Small intestine (tissue), 7 donors: ENCODE measurements at regions not wholly inside any gene's neighbourhood (a gene's known extent, or its start where the extent isn't known, plus 50 kb on each side); places are given as distances from the start of the nearest gene placed in this dataset.

Experiments
- DNase-seq, 2 donors: peaks; one replicate each; pipeline versions ENCODE4 v3.0.0 to v3.0.0-alpha.2; 2013
- FAIRE-seq: peaks from 2 replicates; lab custom pipeline; 2012; peaks lifted over from hg19 to GRCh38; lab: Jason Lieb, UNC
- H3K27ac ChIP-seq, 3 donors: one replicate each; pipeline ENCODE4 v1.5.1; 2013; ENCODE audit warnings: low read length in 2 of 3, mild to moderate bottlenecking in 2 of 3, control low read depth in 1 of 3, inconsistent platforms in 1 of 3, low read depth in 1 of 3, moderate library complexity in 1 of 3
- H3K27me3 ChIP-seq, 3 donors: one replicate each; pipeline ENCODE4 v1.6.1; 2013; ENCODE audit warnings: low read length in 3 of 3, inconsistent platforms in 1 of 3; ENCODE audit not compliant: control insufficient read depth in 3 of 3, insufficient read depth in 3 of 3
- H3K36me3 ChIP-seq, 3 donors: one replicate each; pipeline ENCODE4 v1.6.1; 2013; ENCODE audit warnings: low read length in 3 of 3, inconsistent platforms in 1 of 3, low read depth in 1 of 3, mild to moderate bottlenecking in 1 of 3, moderate library complexity in 1 of 3; ENCODE audit not compliant: control insufficient read depth in 3 of 3, insufficient read depth in 2 of 3
- H3K4me1 ChIP-seq, 3 donors: one replicate each; pipeline ENCODE4 v1.6.1; 2013; ENCODE audit warnings: low read length in 2 of 3, inconsistent platforms in 1 of 3, low read depth in 1 of 3, mild to moderate bottlenecking in 1 of 3, moderate library complexity in 1 of 3; ENCODE audit not compliant: control insufficient read depth in 3 of 3, insufficient read depth in 2 of 3
- H3K4me3 ChIP-seq, 3 donors: one replicate each; pipeline ENCODE4 v1.5.1; 2013; ENCODE audit warnings: low read length in 3 of 3, control low read depth in 1 of 3, inconsistent platforms in 1 of 3, low read depth in 1 of 3, mild to moderate bottlenecking in 1 of 3, moderate library complexity in 1 of 3
- H3K9me3 ChIP-seq, 2 donors: one replicate each; pipeline ENCODE4 v1.6.1; 2013; ENCODE audit warnings: low read depth in 1 of 2, low read length in 1 of 2; ENCODE audit not compliant: control insufficient read depth in 2 of 2, insufficient read depth in 1 of 2
- WGBS, 3 donors: extraction: QIAGEN DNeasy Blood & Tissue Kit; methylation state at CpG; one replicate each; pipeline ENCODE4 v1.1.7; 2013; 5-methylcytosine and 5-hydroxymethylcytosine counted together
- donor health status: healthy with polysubstance abuse.
- donor health status: control.
- donor health status: control.
- donor health status: Bipolar disorder and iron deficiency.
- donor health status: healthy.

GRCh38 chr4:38319456-38320342 lies 344.3 kb upstream of the KLF3 start:
- WGBS, 3 donors: 16 to 18% (median 17%) methylated on average over 17 of the region's 17 CpGs
- Histone ChIP-seq H3K4me1 (peaks cover 8 to 28% (median 11%) of the 10 kb centered on the region in 3 donors), H3K9me3 (no peaks in the 10 kb centered on the region), H3K27me3 (no peaks in the 10 kb centered on the region), H3K27ac (peak overlapping the region; percentile 85 to 95 (median 90)), H3K4me3 (peak overlapping the region in 1 of 3 donors; percentile 19), H3K36me3 (no peaks in the 10 kb centered on the region)
- DNase-seq: peak; percentile 92 to 94
- no peak for FAIRE-seq

- Histone ChIP-seq H3K27me3 (no peaks in the 10 kb centered on the region), H3K9me3 (no peaks in the 10 kb centered on the region), H3K4me1 (peaks cover 7 to 23% (median 11%) of the 10 kb centered on the region in 3 donors), H3K36me3 (no peaks in the 10 kb centered on the region), H3K4me3 (no peak overlapping the region), H3K27ac (peak overlapping the region in 2 of 3 donors; percentile 37 to 85)
- DNase-seq (no peak), FAIRE-seq (no peak)
- 76 to 82% (median 78%) methylated on average over 5 of the region's 5 CpGs for WGBS, 3 donors
Measured at GRCh38 chr4:38320343-38320695, 343.7 kb upstream of the KLF3 start.

GRCh38 chr4:38320833-38321232 lies 343.2 kb upstream of the KLF3 start:
- Histone ChIP-seq H3K27ac (no peak overlapping the region), H3K27me3 (no peaks in the 10 kb centered on the region), H3K4me3 (no peak overlapping the region), H3K36me3 (no peaks in the 10 kb centered on the region), H3K4me1 (peaks cover 6 to 23% (median 11%) of the 10 kb centered on the region in 3 donors), H3K9me3 (no peaks in the 10 kb centered on the region)
- DNase-seq: no peak
- 66 to 79% (median 71%) methylated on average over 4 of the region's 4 CpGs for WGBS, 3 donors
- no peak for FAIRE-seq

DNA sequence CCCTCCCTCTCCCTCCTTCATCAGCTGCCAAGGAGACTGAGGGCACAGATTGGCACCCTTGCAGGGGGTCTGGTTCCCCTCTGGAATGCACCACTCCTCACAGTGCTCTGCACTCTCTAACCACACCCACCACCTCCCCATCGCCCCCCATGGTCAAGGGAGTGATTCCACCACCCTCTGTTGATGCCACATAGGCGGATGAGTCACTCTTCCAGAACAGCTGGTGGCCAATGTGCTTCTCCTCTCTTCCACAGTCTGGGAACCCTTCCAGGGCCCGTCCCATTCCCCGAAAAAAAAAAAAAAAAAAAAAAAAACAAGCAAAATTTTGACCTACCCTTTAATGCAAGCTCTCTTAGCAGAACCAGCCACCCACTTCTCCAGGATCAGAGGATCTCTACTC lies 341.3 kb upstream of the KLF3 start:
- no peak overlapping the region for H3K4me3 ChIP-seq
- H3K9me3 ChIP-seq: peaks cover 0 to 4% of the 10 kb centered on the region in 2 donors
- WGBS, 3 donors: 18 to 46% (median 46%) methylated on average over 3 to 4 of the region's 4 CpGs
- no peak for DNase-seq
- H3K27ac ChIP-seq: peak overlapping the region in 1 of 3 donors; percentile 19
- FAIRE-seq: no peak
- H3K4me1 ChIP-seq: peaks cover 2 to 23% (median 11%) of the 10 kb centered on the region in 3 donors
- no peaks in the 10 kb centered on the region for H3K36me3 ChIP-seq
- no peaks in the 10 kb centered on the region for H3K27me3 ChIP-seq

DNA sequence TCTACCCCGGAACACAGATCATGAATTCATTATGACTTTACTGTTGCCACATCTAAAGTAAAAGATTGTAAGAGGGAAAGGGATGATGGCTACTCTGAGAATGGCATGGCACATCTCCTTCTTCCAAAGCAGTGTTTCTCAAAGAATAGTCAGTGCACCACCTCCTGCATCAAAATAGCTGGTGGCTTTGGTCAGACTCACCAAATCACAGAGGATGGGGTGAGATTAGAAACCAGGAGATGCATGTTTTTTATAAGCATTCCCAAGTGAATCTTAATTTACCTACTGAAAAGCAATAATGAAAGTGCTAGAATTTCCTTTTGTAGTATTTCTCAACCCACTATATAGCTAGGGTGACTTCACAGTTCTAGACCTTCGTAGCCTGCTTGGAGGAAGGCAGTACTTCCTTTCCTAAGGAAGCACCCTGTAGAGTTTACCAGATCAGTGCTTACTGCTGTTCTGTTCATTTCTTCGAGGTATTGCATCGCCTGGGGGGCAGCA lies 340.8 kb upstream of the KLF3 start:
- peaks cover 0 to 4% of the 10 kb centered on the region in 2 donors for H3K9me3 ChIP-seq
- peak overlapping the region in 1 of 3 donors; percentile 19 for H3K27ac ChIP-seq
- H3K27me3 ChIP-seq: no peaks in the 10 kb centered on the region
- 71 to 92% (median 81%) methylated on average over 4 of the region's 4 CpGs for whole genome bisulfite sequencing, 3 donors
- DNase-seq (no peak), FAIRE-seq (no peak)
- no peak overlapping the region for H3K4me3 ChIP-seq
- H3K4me1 ChIP-seq: peaks cover 2 to 21% (median 9%) of the 10 kb centered on the region in 3 donors
- H3K36me3 ChIP-seq: no peaks in the 10 kb centered on the region

- DNase-seq (no peak), FAIRE-seq (no peak)
- 92 to 97% (median 96%) methylated on average over 28 to 31 of the region's 31 CpGs for WGBS, 3 donors
Measured at GRCh38 chr4:38324861-38325628, 339.0 kb upstream of the KLF3 start.

DNA sequence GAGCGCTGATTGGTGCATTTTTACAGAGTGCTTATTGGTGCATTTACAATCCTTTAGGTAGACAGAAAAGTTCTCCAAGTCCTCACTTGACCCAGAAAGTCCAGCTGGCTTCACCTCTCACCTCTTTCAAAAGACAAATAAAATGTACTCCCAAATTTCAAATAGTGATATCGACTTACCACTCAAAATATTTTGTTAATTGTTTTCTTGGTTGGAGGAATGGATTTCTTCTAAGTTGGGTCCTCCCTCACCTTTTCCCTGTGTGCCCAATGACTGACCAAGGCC lies 338.4 kb upstream of the KLF3 start:
- H3K36me3 ChIP-seq: no peaks in the 10 kb centered on the region
- 94 to 98% (median 97%) methylated on average over 2 of the region's 2 CpGs for WGBS, 3 donors
- H3K27me3 ChIP-seq: no peaks in the 10 kb centered on the region
- no peak overlapping the region for H3K4me3 ChIP-seq
- peaks cover 0 to 7% (median under 1%) of the 10 kb centered on the region in 3 donors for H3K4me1 ChIP-seq
- FAIRE-seq (no peak), DNase-seq (no peak)
- H3K27ac ChIP-seq: no peak overlapping the region
- peaks cover 0 to 4% of the 10 kb centered on the region in 2 donors for H3K9me3 ChIP-seq

More at GRCh38 chr4:38324861-38325628, 339.0 kb upstream of the KLF3 start:
- peaks cover 0 to 4% of the 10 kb centered on the region in 2 donors for H3K9me3 ChIP-seq
- no peaks in the 10 kb centered on the region for H3K27me3 ChIP-seq
- no peak overlapping the region for H3K4me3 ChIP-seq
- peaks cover 0 to 8% (median 5%) of the 10 kb centered on the region in 3 donors for H3K4me1 ChIP-seq
- no peaks in the 10 kb centered on the region for H3K36me3 ChIP-seq
- no peak overlapping the region for H3K27ac ChIP-seq

DNA sequence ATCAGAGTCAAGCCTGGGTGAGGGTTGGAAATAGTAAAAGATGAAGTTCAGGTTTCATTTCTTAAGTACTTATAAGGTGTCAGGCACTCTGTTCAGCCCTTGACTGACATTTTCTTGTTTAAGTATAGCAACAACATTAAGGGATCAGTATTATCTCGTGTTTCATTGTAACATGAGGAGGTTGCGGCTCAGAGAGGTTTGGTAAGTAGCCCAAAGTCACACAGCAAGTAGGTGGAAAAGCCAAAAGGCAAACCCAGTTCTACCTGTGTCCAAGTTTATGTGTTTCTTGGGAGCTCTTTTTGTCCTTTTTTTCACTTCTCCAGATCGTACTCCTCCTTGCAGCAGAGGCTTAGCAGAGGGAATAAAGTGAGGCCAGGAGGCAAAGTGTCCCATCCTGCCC lies 337.5 kb upstream of the KLF3 start:
- Histone ChIP-seq H3K4me1 (peaks cover 0 to 15% (median 0%) of the 10 kb centered on the region in 3 donors), H3K36me3 (no peaks in the 10 kb centered on the region), H3K9me3 (peaks cover 0 to 4% of the 10 kb centered on the region in 2 donors), H3K27ac (no peak overlapping the region), H3K4me3 (no peak overlapping the region), H3K27me3 (no peaks in the 10 kb centered on the region)
- FAIRE-seq: no peak
- no peak for DNase-seq
- WGBS, 3 donors: 97 to 100% (median 98%) methylated on average over 3 of the region's 3 CpGs
